SK-N-DZ (cell line): ENCODE measurements at regions not wholly inside any gene's neighbourhood (a gene's known extent, or its start where the extent isn't known, plus 50 kb on each side); places are given as distances from the start of the nearest gene placed in this dataset.
A peak's percentile ranks its signal among the peaks of the same experiment; 100 is the strongest.
"Not testable (repeated sequence)": the region's sequence is repeated elsewhere in the genome, so short reads cannot be mapped to it uniquely, and the experiment has no call there.

Experiments used
- DNase-seq: peaks from one replicate; pipeline ENCODE4 v3.0.0-alpha.2; 2015; ENCODE audit warnings: low spot score

DNA sequence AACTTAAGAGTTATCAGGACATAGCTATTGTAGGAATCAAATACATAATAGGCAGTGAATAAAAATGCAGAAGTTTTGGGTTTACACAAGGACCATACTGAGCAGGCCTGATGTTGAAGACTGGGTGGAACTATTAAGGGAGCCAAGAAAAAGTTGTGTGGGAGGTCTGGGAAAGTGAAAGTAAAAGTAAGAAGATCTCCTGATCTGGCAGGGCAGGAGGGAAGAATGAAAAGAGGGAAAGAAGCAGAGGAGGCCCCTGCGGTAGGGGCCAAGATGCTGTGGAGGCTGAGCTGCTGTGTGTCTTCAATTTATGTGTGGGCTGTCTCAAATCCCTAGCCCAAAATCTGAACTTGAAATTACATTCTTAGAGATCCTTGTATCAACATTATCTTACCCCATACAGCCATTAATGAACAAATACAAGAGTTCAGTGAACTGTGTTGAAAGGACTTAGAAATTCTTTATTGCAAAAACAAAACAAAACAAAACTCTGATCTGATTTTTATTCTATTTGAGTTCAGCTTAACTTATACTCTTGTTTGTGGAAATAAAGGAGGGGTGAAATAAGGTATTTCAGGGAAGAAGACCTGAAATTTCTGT is 1183.8 kb downstream of the HACE1 start:
- no peak for DNase-seq

DNA sequence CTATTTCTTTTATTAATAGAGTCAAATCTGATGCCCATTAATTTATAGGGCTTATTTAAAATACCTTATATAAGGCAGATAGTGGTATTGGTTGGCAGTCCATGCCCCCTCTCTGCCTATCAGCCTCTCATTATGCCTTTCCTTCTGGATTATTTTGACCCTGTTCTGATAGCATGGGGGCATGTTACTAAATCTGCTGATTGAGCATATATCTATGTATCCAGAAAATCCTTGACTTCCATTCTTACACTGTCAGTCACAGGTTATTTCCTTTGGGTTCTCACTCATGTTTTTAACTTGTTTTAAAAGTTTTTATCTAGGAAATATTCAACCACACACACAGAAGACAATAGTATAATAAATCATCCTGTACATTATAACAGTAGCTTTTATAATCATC is 1184.9 kb downstream of the HACE1 start:
- DNase-seq = no peak

- DNase-seq = no peak
Observed at GRCh38 chr6:103672169-103672568, 1187.5 kb downstream of the HACE1 start.

- DNase-seq = no peak
Observed at GRCh38 chr6:103629613-103630012, 1230.1 kb downstream of the HACE1 start.

- DNase-seq = no peak
Observed at GRCh38 chr6:103617642-103618041, 1242.1 kb downstream of the HACE1 start.

GRCh38 chr6:103587722-103588121 is 1272.0 kb downstream of the HACE1 start:
- DNase-seq = no peak

- no peak for DNase-seq
Observed at GRCh38 chr6:103578115-103578514, 1281.6 kb downstream of the HACE1 start.

GRCh38 chr6:103570431-103570830 is 1289.3 kb downstream of the HACE1 start:
- no peak for DNase-seq

- no peak for DNase-seq
Observed at GRCh38 chr6:103554911-103555310, 1304.8 kb downstream of the HACE1 start.

DNA sequence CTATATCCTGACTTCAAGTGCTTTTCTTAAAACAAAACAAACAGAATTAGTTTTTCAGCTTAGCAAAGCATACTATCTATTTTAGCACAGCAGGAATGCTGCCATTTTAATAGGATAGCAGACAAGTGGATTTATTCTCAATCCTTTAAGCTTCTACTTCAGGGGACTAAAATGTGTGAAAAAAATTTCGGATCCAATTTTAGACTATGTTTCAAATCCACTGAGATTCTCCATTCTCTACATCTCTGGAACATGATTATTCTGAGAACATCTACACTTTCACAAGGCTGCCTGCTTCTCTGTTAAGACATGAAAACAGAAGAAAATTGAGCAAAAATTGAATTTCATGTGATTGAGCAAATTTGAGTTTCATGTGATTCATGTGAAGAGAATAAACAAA is 1321.3 kb downstream of the HACE1 start:
- no peak for DNase-seq

DNA sequence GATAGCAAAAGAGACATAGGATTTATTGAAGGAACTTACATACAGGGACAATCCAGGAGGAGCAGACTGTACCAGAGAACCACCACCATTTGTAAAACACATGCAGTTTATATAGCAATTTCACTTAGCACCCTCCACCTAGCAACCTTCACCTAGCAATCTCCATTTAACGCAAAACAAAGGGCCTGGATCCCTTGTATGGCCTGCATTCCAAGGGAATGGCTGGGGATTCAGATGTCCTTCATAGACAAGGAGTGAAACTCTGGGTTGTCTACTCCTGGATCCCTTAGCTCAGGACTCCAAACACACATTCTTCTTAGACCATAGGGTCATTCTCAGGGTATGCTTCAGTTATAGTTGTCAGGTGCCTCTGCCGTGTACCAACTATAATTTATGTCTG is 1324.9 kb downstream of the HACE1 start:
- DNase-seq = no peak

DNA sequence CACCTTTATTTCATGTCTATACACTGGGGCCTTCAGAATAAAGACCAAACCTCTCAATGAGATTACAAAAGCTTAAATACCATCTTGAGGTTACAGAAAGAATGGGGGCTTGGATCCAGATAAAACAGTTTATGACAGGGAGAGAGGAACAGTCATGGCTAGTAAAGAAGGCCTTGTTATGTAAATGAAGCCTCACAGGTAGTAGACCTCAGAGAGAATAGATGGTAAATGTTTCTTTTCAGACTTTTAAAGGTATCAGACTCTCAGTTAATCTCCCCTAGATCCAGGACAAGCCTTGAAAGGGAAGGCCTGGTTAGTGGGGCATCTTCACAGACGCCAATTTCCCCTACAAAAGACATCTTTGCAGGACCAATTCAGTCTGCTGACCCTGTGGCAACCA is 1325.6 kb downstream of the HACE1 start:
- DNase-seq = no peak

- no peak for DNase-seq
Observed at GRCh38 chr6:103522045-103522444, 1337.7 kb downstream of the HACE1 start.

GRCh38 chr6:103516336-103516735 is 1343.4 kb downstream of the HACE1 start:
- DNase-seq = no peak

DNA sequence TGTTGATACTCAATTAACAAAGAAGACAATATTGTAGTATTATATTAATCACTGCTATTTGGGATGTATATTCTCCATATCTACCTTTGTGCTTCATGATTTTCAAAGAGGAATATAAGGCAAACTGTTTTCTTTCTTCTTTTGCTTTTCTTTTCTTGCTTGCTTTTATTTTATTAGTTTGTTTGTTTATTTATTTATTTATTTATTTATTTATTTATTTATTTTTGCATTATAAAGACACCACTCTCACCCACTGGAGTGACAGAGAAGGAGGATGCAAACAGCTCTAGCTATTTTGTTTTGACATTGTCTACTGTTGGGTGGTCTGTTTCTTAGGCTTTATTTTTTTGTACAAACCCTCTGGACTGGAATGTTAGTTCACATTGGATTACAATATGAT is 1352.7 kb downstream of the HACE1 start:
- DNase-seq = no peak

GRCh38 chr6:103505155-103505518 is 1354.6 kb downstream of the HACE1 start:
- DNase-seq = no peak

DNA sequence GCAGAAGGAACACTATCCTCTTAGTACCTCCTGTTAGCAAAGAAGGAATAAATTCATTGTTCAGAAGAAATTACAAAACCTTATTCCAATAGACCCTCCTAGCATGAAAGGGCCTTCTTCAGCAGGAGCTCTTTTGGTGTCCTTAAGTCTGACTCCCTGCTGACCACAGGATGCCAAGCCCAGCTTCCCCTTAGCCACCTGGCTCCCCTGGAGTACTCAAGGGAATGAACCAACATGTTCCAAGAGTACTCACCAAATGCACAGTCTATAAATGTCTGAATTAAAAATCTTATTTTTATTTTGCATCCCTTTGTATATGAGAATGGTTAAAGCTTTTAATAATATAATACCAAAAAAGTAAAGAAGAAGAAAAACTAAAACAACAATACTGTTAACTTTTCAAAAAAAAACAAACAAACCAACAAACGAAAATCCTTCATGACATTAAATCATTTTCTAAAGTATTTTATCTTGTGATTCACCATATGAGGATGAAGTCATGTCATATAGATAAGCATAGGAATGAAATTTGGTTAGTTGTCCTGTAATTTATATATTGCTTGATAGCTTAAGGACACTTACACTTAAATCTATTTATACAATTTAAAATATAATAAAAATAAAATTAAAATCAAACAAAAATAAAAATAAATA is 1355.1 kb downstream of the HACE1 start:
- DNase-seq = no peak

DNA sequence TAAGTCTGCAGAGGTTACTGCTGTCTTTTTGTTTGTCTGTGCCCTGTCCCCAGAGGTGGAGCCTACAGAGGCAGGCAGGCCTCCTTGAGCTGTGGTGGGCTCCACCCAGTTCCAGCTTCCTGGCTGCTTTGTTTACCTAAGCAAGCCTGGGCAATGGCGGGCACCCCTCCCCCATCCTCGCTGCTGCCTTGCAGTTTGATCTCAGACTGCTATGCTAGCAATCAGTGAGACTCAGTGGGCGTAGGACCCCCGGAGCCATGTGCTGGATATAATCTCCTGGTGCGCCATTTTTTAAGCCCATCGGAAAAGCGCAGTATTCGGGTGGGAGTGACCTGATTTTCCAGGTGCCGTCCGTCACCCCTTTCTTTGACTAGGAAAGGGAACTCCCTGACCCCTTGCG is 1363.1 kb downstream of the HACE1 start:
- not testable (repeated sequence) for DNase-seq

DNA sequence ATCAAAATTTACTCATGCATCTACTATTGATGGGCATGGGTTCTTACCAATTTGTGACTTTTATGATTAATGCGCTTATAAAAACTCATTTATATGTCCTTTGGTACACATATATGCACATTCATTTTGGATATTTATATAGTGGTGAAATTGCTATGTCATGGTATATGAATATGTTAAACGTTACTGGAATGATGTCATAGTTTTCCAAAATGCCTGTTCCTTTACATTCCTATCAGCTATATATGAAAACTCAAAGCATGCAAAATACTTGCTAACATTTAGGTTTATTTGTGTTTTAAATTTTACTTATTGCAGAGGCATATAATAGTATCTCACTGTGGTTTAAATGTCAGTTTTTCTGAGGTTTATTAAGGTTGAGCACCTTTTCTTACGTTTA is 1403.1 kb downstream of the HACE1 start:
- no peak for DNase-seq

GRCh38 chr6:103455275-103455674 is 1404.4 kb downstream of the HACE1 start:
- no peak for DNase-seq

- peak; percentile 83 for DNase-seq
Observed at GRCh38 chr6:103409475-103409874, 1450.2 kb downstream of the HACE1 start.

DNA sequence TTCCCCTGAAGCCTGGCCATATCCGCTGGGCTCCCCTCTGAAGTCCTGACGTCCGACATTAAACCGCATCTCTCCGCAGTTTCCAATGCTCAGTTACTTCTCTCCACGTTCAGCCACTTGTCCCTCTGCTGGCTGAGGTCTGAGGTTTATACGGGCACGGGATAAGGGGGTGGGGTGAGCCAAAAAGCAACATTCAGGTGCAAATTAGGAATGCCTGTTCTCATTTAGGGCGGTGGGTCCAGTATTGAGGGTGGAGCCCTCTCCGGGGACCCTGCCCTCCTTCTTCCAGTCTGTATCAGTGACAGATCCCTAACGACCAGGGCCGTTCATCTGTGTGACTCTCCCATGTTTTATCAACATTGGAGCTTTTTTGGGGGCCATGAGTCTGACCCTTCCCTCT is 1454.4 kb downstream of the HACE1 start:
- DNase-seq = no peak

- DNase-seq = no peak
Observed at GRCh38 chr6:103404799-103405198, 1454.9 kb downstream of the HACE1 start.

- no peak for DNase-seq
Observed at GRCh38 chr6:103396768-103397167, 1463.0 kb downstream of the HACE1 start.
